HepG2 (cell line): ENCODE measurements at regions not wholly inside any gene's neighbourhood (a gene's known extent, or its start where the extent isn't known, plus 50 kb on each side); places are given as distances from the start of the nearest gene placed in this dataset.

ENCODE experiments used
- AGO1 ChIP-seq: fragments of 200-400 bp; formaldehyde crosslinking; IDR thresholded peaks from 2 replicates; pipeline ENCODE4 v1.6.1; 2017; ENCODE audit warnings: mild to moderate bottlenecking, low read depth, low read length, moderate library complexity; ENCODE audit not compliant: poor library complexity, severe bottlenecking
- AHR ChIP-seq: IDR thresholded peaks from 2 replicates; pipeline ENCODE4 v1.6.1; 2018; ENCODE audit warnings: missing genetic modification reagents, missing compliant biosample characterization
- ARHGAP35 ChIP-seq: sonication (generic); formaldehyde crosslinking; IDR thresholded peaks from 2 replicates; pipeline ENCODE4 v1.9.0; 2022; ENCODE audit warnings: mild to moderate bottlenecking, inconsistent platforms, moderate library complexity, missing genetic modification reagents, borderline replicate concordance
- ATF3 ChIP-seq: sonication (generic); formaldehyde crosslinking; IDR thresholded peaks from 2 replicates; pipeline ENCODE4 v1.4.0; 2020; ENCODE audit warnings: missing genetic modification reagents
- ATF6 ChIP-seq: sonication (generic); formaldehyde crosslinking; conservative IDR thresholded peaks from 2 replicates; pipeline ENCODE4 v1.4.0; 2020; ENCODE audit warnings: missing genetic modification reagents
- DPF2 ChIP-seq: sonication (generic); formaldehyde crosslinking; IDR thresholded peaks from 2 replicates; pipeline ENCODE4 v1.4.0; 2020; ENCODE audit warnings: mild to moderate bottlenecking, low read depth, missing genetic modification reagents, borderline replicate concordance
- FOSL2 ChIP-seq: sonication (generic); formaldehyde crosslinking; IDR thresholded peaks from 2 replicates; pipeline ENCODE4 v1.4.0; 2020; ENCODE audit warnings: missing genetic modification reagents
- FOXO1 ChIP-seq: sonication (generic); formaldehyde crosslinking; IDR thresholded peaks from 2 replicates; pipeline ENCODE4 v1.4.0; 2020; ENCODE audit warnings: missing genetic modification reagents
- HIVEP1 ChIP-seq: sonication (generic); formaldehyde crosslinking; IDR thresholded peaks from 2 replicates; pipeline ENCODE4 v1.4.0; 2020; ENCODE audit warnings: mild to moderate bottlenecking, missing genetic modification reagents
- HMGXB3 ChIP-seq: sonication (generic); formaldehyde crosslinking; IDR thresholded peaks from 2 replicates; pipeline ENCODE4 v1.4.0; 2020; ENCODE audit warnings: missing genetic modification reagents, borderline replicate concordance
- HNF1A ChIP-seq, 2 experiments: sonication (generic) in 1 of 2; formaldehyde crosslinking in 1 of 2; IDR thresholded peaks; 2 replicates each; pipeline versions ENCODE4 v1.4.0 to v1.6.1; 2016 to 2020; ENCODE audit warnings: borderline replicate concordance in 1 of 2, low read depth in 1 of 2, mild to moderate bottlenecking in 1 of 2, missing genetic modification reagents in 1 of 2
- ISL2 ChIP-seq: sonication (generic); formaldehyde crosslinking; IDR thresholded peaks from 2 replicates; pipeline ENCODE4 v1.5.0; 2020; ENCODE audit warnings: missing genetic modification reagents
- MBD4 ChIP-seq: IDR thresholded peaks from 2 replicates; pipeline ENCODE4 v1.6.1; 2012; ENCODE audit warnings: low read length, inconsistent platforms, borderline replicate concordance
- PHF21A ChIP-seq: sonication (generic); formaldehyde crosslinking; IDR thresholded peaks from 2 replicates; pipeline ENCODE4 v1.5.0; 2020; ENCODE audit warnings: mild to moderate bottlenecking, missing genetic modification reagents
- PPARG ChIP-seq: conservative IDR thresholded peaks from 2 replicates; pipeline ENCODE4 v1.6.1; 2016; ENCODE audit warnings: missing biosample characterization, missing genetic modification reagents
- RAD21 ChIP-seq: fragments of 450-650 bp; formaldehyde crosslinking; IDR thresholded peaks from 2 replicates; pipeline ENCODE4 v1.5.0; 2020; ENCODE audit warnings: mild to moderate bottlenecking
- SIX4 ChIP-seq: sonication (generic); formaldehyde crosslinking; IDR thresholded peaks from 2 replicates; pipeline ENCODE4 v1.4.0; 2020; ENCODE audit warnings: missing genetic modification reagents
- SSRP1 ChIP-seq: IDR thresholded peaks from 2 replicates; pipeline ENCODE4 v1.6.1; 2016; ENCODE audit warnings: control low read depth
- ZFY ChIP-seq: sonication (generic); formaldehyde crosslinking; IDR thresholded peaks from 2 replicates; pipeline ENCODE4 v1.4.0; 2020; ENCODE audit warnings: missing genetic modification reagents
- ZNF790 ChIP-seq: sonication (generic); formaldehyde crosslinking; IDR thresholded peaks from 2 replicates; pipeline ENCODE4 v1.8.0; 2022; ENCODE audit warnings: missing genetic modification reagents, mild to moderate bottlenecking, borderline replicate concordance
- ZNF841 ChIP-seq: sonication (generic); formaldehyde crosslinking; IDR thresholded peaks from 2 replicates; pipeline ENCODE4 v1.8.1; 2023; ENCODE audit warnings: missing genetic modification reagents, borderline replicate concordance

GRCh38 chr5:96297867-96298266 lies 135.2 kb downstream of the PCSK1 start (continued):
- TF ChIP-seq HNF1A (IDR thresholded peaks at IDR 0.05; ENCODE audit: low read depth) = peak; percentile 83
- TF ChIP-seq HNF1A (CRISPR knock-in tag; IDR thresholded peaks at IDR 0.05; ENCODE audit: borderline replicate concordance) = peak; percentile 90
- peak; percentile 67; the same call in 1 of the 2 replicates for TF ChIP-seq ATF3 (CRISPR knock-in tag)
- TF ChIP-seq ATF6 = no peak
- TF ChIP-seq ARHGAP35 = no peak
- TF ChIP-seq ZNF841 (CRISPR knock-in tag) = no peak
- TF ChIP-seq ZFY (CRISPR knock-in tag) = peak; percentile 56
- TF ChIP-seq HMGXB3 = peak; percentile 76; the same call in 1 of the 2 replicates
- TF ChIP-seq AGO1 = no peak
- peak; percentile 97 for TF ChIP-seq PPARG (CRISPR knock-in tag)
- TF ChIP-seq ISL2 (CRISPR knock-in tag) = peak; percentile 95
- TF ChIP-seq SSRP1 (CRISPR knock-in tag) = peak; percentile 88; the same call in 1 of the 2 replicates
- 0 out of 2 replicates have a peak, but pooled peaks have one; percentile 12 for TF ChIP-seq RAD21
- TF ChIP-seq FOXO1 (CRISPR knock-in tag) = peak; percentile 94
- peak; percentile 87 for TF ChIP-seq FOSL2 (CRISPR knock-in tag)
- TF ChIP-seq AHR (CRISPR knock-in tag) = 0 out of 2 replicates have a peak, but pooled peaks have one; percentile 64
- TF ChIP-seq HIVEP1 (CRISPR knock-in tag) = no peak
- no peak for TF ChIP-seq MBD4
- peak; percentile 82 for TF ChIP-seq PHF21A (CRISPR knock-in tag)
- no peak for TF ChIP-seq ZNF790 (CRISPR knock-in tag)
- TF ChIP-seq SIX4 (CRISPR knock-in tag) = peak; percentile 49; the same call in 1 of the 2 replicates
- TF ChIP-seq DPF2 (CRISPR knock-in tag) = peak; percentile 91
